ENCODE measurements at regions not wholly inside any gene's neighbourhood (a gene's known extent, or its start where the extent isn't known, plus 50 kb on each side); places are given as distances from the start of the nearest gene placed in this dataset.

DNA sequence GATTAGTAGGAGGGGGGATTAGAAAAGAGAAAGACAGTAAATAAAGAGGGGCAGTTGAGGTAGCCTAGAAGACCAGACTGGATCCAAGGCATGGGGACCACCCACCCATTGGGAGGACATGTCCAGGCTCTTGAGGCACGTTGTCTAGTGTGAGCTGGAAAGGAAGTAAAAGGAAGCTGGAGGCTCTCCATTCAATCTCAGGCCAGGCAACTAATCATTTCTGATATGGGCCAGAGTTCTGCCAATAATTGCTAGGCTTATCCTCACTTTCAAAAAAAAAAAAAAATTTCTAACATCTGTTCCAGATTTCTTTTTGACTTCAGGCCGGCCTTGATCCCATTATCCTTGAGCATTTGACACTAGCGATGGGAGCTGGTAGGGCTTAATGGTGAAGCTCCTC lies 476.1 kb downstream of the SOX6 start:
- DNase-seq (ENCODE audit: low spot score), result no peak

- no peak for DNase-seq (ENCODE audit: low spot score)
Observed at GRCh38 chr11:15882876-15883454, 473.4 kb downstream of the SOX6 start.

GRCh38 chr11:15883455-15883920 lies 472.9 kb downstream of the SOX6 start:
- no peak for DNase-seq (ENCODE audit: low spot score)

DNA sequence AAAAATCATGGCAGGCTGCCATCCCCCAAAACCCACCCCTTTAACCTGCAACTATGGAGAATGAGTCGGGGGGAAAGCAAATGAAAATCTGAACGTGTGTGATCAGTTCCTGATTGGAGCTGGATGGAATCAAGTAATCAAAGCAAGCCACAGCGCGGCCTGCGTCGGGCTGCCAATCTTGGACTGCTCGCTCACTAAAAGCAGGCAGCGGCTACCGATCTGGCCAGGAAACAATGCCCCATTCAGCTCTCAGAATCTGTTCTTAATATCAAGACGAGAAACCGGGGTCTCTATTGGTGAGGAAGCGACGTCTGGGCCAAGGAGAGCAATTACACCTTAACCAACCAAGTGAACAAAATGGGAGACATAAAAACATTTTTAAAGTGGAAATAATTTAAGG lies 472.2 kb downstream of the SOX6 start:
- no peak for DNase-seq (ENCODE audit: low spot score)

GRCh38 chr11:15884777-15885540 lies 471.4 kb downstream of the SOX6 start:
- DNase-seq (ENCODE audit: low spot score), result no peak

GRCh38 chr11:15885854-15886253 lies 470.5 kb downstream of the SOX6 start:
- no peak for DNase-seq (ENCODE audit: low spot score)

DNA sequence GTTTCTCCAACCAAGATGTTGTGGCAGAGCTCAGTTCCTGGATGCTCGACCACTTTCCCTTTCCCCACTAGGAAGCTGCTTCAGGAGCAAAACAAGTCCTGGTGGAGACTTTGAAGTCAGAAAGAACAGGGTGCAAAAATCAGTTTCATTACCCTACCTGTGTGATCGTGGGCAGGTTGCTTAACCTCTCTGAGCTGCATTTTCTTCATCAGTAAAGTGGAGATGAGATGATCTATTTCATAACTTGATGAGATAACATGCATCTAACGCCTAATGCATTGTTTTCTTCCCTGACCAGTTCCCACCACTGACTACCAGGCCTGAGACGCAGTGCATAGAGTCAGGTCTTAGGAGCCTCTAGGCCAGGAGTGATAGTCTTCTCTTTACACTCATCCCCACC lies 470.0 kb downstream of the SOX6 start:
- DNase-seq (ENCODE audit: low spot score), result no peak

DNA sequence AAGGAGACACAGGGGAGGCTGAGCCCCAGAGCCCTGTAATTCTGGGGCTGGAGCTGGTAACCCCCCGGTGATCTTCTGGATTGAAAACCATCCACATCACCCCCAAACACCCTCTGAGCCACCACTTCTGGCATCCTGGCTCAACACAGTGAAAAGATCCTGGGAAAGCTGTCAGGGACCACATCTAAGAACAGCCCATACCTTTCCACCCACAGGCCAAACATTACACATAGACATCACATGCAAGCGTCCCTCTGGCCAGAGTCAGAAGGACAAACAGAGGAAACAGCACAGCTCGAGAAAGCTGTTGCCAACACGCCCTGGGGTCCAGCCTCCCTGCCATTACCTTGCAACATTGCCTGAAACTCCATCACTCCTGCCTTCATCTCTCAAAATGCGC lies 469.5 kb downstream of the SOX6 start:
- DNase-seq (ENCODE audit: low spot score), result no peak

DNA sequence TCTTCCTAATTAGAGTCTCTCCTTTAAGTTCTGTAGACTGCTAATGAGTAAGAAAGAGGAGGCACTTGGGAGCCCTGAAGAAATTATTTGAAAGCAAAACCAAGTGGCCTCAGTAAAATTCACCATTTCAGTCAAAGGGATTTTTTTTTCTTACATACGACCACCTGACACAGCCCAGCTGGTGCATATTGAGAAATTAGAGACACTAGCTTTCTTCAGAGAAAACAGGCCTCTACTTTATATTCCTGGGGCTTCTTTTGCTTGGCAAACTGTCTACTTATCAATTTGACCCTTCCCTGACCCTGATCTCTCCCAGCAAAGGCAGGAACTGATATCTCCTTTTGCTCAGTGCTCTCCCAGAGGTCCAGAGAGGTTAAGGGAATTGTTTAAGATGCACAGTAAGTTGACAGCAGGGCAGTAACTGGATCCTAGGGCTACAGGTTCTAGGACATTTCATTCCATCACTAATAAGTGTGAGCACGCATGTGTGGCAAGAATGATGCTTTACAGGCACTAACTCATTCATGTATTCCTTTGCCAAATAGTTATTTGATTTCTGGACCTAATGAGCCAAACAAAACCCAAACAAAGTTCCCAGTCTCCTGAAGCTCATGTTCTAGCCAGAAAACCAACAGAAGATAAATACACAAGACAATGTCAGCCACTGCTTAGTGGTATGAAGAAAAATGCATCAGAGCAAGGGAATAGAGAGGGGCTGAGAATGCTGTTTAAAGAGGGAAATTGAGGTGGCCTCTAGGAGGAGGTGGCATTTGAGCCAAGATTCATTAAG lies 467.6 kb downstream of the SOX6 start:
- DNase-seq (ENCODE audit: low spot score), result no peak

DNA sequence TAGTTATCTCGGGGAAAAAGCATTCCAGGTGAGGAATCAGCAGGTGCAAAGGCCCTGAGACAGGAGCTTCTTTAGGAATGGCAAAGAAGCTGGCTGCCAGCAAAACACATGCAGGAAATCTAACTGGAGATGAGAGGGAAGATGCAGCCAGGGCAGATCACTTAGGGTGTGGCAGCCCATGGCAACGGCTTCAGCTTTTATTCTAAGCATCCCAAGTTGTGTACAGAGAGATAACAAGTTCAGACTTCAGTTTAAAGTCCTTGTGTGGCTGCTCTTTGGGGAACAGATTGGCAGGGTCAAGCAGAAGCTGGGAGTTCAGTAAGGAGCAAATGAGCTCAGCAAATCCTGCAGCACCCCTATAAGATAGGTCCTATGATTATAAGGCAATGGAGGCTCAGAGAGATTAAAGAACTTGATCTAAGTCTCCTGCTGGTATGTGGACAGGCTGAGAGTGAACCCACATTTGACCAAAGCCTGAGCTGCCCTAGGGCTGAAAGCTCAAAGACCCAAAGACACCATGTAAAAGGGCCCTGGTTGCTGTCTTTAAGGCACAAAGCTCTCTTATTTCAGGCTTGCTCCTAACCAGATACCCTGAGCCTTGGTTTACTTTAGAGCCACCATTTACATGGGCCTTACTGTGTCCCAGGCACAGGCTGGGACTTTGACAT lies 466.8 kb downstream of the SOX6 start:
- no peak for DNase-seq (ENCODE audit: low spot score)

- no peak for DNase-seq (ENCODE audit: low spot score)
Observed at GRCh38 chr11:15890031-15890713, 466.2 kb downstream of the SOX6 start.

DNA sequence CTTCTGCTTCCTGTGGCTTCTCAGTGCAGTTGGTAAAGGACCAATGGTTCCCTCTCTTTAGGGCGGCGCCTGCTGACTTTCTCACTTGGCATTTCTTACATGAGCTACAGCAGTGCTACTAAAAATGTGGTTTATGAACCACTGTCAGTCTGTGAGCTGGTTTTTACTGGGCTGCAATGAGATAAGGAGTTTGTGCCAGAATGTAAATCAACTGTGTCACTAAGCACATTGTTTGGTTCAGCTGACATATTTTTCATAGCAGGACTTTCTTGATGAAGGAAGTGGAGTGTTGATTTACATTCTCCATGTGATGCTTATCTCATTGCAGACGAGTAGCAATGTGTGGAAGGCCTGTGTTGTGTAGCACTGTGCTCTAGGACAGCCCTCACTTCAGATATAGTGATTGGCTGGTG lies 463.3 kb downstream of the SOX6 start:
- no peak for DNase-seq (ENCODE audit: low spot score)

- DNase-seq (ENCODE audit: low spot score), result no peak
Observed at GRCh38 chr11:15896026-15896425, 460.3 kb downstream of the SOX6 start.

GRCh38 chr11:15896530-15896929 lies 459.8 kb downstream of the SOX6 start:
- no peak for DNase-seq (ENCODE audit: low spot score)

- DNase-seq (ENCODE audit: low spot score), result no peak
Observed at GRCh38 chr11:15897211-15897960, 459.0 kb downstream of the SOX6 start.

- no peak for DNase-seq (ENCODE audit: low spot score)
Observed at GRCh38 chr11:15901054-15901453, 455.3 kb downstream of the SOX6 start.

- no peak for DNase-seq (ENCODE audit: low spot score)
Observed at GRCh38 chr11:15901790-15902189, 454.6 kb downstream of the SOX6 start.

DNA sequence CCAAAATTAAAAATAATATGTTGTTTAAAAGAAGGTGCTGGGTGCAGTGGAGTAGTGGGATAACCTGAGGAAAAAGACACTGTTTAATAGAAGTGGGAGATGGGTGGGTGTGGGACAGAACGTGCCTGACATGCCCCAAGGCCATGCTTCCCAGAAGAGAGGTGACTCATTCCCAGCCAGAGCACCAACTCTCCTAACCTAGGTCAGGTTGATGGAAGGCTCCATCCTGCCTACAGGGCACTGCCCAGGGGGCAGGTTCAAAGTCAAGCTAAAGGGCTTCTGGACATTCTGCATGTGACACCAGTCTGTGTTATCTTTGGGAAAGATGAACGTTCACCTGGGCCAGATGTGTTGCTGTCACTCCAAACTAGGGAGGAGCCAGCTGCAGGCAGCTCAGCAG lies 453.1 kb downstream of the SOX6 start:
- no peak for DNase-seq (ENCODE audit: low spot score)

DNA sequence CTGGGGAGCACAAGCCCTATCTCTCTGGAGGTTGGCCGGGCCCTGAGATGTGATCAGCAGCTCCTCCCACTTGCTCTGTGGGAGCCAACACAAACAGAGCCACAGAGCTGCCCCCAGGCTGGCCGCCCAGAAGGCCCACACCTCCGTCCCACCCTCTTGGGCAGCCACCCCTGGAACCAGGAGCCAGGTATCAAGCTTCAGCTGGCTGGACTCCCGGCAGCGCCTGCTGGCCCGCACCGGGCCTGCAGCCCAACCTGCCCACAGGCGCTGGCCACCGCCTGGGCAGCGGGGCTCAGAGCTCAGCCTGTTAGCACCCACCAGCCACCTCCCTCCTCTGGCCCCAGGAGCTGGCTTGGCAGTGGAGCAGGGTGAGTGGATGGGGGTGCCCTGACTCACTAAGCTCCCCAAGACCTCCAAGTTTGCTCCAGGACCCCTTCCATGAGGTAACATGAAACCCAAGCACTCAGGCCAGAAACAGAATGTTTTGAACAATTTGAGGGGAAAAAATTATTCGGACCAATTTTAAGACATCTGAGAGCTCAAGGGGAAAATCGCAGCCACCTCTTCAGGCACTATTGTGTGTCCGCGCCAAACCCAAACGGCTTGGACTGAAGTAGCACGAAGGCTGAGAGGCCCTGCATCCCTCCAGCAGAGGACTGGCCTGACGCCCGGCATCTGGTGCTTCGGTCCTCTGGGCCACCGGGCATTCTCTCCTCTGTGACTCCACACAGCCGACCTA lies 450.8 kb downstream of the SOX6 start:
- DNase-seq (ENCODE audit: low spot score), result peak; percentile 43

GRCh38 chr11:15906481-15907035 lies 449.8 kb downstream of the SOX6 start:
- DNase-seq (ENCODE audit: low spot score), result no peak

All from globus pallidus (tissue), 1 donor.